Endodermal cell (in vitro differentiated cells): ENCODE measurements at regions not wholly inside any gene's neighbourhood (a gene's known extent, or its start where the extent isn't known, plus 50 kb on each side); places are given as distances from the start of the nearest gene placed in this dataset.
A peak's percentile ranks its signal among the peaks of the same experiment; 100 is the strongest.
"Not testable (repeated sequence)": the region's sequence is repeated elsewhere in the genome, so short reads cannot be mapped to it uniquely, and the experiment has no call there.

Experiments
- DNase-seq: peaks from one replicate; pipeline ENCODE4 v3.0.0-alpha.2; 2017
- H3K27ac ChIP-seq: 2 replicates; pipeline ENCODE4 v1.5.1; 2013; ENCODE audit warnings: mild to moderate bottlenecking, low read depth, low read length, moderate library complexity
- H3K27me3 ChIP-seq: 2 replicates; pipeline ENCODE4 v1.6.1; 2013; ENCODE audit warnings: mild to moderate bottlenecking, low read length, moderate library complexity; ENCODE audit not compliant: insufficient read depth, control insufficient read depth, poor library complexity, severe bottlenecking
- H3K36me3 ChIP-seq: 2 replicates; pipeline ENCODE4 v1.7.0; 2013; ENCODE audit warnings: mild to moderate bottlenecking, low read length, moderate library complexity; ENCODE audit not compliant: control insufficient read depth, insufficient read depth
- H3K4me1 ChIP-seq: one replicate; pipeline ENCODE4 v1.7.0; 2013; ENCODE audit warnings: low read length; ENCODE audit not compliant: control insufficient read depth, insufficient read depth
- H3K4me3 ChIP-seq: 2 replicates; pipeline ENCODE4 v1.5.1; 2013; ENCODE audit warnings: mild to moderate bottlenecking, low read length, moderate library complexity
- H3K9ac ChIP-seq: 2 replicates; pipeline ENCODE4 v1.6.1; 2013; ENCODE audit warnings: mild to moderate bottlenecking, low read length, moderate library complexity; ENCODE audit not compliant: poor library complexity, severe bottlenecking; ENCODE audit errors: extremely low read depth
- H3K9me3 ChIP-seq: 2 replicates; pipeline ENCODE4 v1.6.1; 2013; ENCODE audit warnings: mild to moderate bottlenecking, low read length, moderate library complexity; ENCODE audit not compliant: control insufficient read depth
- H3K27ac Mint-ChIP-seq: 2 replicates; pipeline ENCODE4 v1.8.0; 2020; ENCODE audit warnings: mixed read lengths
- H3K27me3 Mint-ChIP-seq: 2 replicates; pipeline ENCODE4 v1.8.0; 2021; ENCODE audit warnings: mild to moderate bottlenecking, mixed read lengths; ENCODE audit not compliant: insufficient read depth
- H3K36me3 Mint-ChIP-seq: 2 replicates; pipeline ENCODE4 v1.8.0; 2020; ENCODE audit warnings: low read depth, mixed read lengths
- H3K4me1 Mint-ChIP-seq: 2 replicates; pipeline ENCODE4 v1.8.0; 2020; ENCODE audit warnings: mixed read lengths
- H3K4me3 Mint-ChIP-seq: 2 replicates; pipeline ENCODE4 v1.8.0; 2020; ENCODE audit warnings: mild to moderate bottlenecking, moderate library complexity, mixed read lengths
- H3K9me3 Mint-ChIP-seq: 2 replicates; pipeline ENCODE4 v1.8.0; 2020; ENCODE audit warnings: mild to moderate bottlenecking, mixed read lengths
- WGBS, 2 experiments: methylation state at CpG; one replicate each; pipeline versions ENCODE4 v1.1.5 to v1.1.7; 2013; ENCODE audit warnings: missing lambda C conversion rate in 2 of 2, mixed read lengths in 1 of 2; ENCODE audit not compliant: insufficient coverage in 1 of 2, insufficient read length in 1 of 2; 5-methylcytosine and 5-hydroxymethylcytosine counted together

DNA sequence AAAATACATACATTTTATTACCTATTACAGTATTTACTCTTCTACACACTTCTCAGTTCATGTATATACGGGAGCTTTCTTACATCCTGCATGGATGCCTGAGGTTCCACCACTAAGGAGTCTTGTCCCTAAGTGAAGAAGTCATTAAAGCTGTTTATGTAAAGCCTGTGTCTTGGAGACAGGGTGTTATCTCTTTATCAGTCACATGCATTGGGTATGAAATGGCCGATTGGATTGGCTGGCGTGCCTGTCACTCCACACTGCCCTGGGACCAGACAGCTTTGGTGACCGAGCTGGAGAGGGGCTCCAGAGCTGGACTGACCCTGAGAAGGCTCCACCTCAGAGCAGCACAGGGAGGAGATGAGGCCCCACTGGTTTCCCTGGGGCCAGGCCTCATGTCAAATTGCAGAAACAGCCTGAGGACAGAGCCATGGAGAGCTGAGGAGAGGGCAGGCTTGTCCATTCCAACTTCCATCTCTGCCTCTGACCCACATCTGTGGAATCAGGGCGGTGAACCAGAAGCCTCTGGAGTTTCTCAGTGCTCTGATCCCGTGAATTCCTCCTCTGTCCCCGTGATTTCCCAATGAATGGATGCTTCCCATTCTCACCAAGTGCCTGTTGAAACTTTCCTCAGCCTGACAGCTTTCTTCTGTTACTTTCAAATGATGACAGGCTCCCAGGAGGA lies 628.8 kb downstream of the PRIM2 start:
- H3K36me3 ChIP-seq, DNase-seq, H3K4me3 Mint-ChIP-seq, H3K9ac ChIP-seq, H3K4me1 ChIP-seq, H3K27me3 Mint-ChIP-seq, H3K27ac Mint-ChIP-seq, H3K27ac ChIP-seq, H3K4me3 ChIP-seq, H3K9me3 ChIP-seq, H3K27me3 ChIP-seq, H3K4me1 Mint-ChIP-seq: not testable (repeated sequence)
- Mint-ChIP-seq H3K9me3 (peaks cover 23% of the 10 kb centered on the region), H3K36me3 (peaks cover 23% of the 10 kb centered on the region)
- WGBS, 2 experiments: 70 to 76% methylated on average over 2 to 7 of the region's 7 CpGs

DNA sequence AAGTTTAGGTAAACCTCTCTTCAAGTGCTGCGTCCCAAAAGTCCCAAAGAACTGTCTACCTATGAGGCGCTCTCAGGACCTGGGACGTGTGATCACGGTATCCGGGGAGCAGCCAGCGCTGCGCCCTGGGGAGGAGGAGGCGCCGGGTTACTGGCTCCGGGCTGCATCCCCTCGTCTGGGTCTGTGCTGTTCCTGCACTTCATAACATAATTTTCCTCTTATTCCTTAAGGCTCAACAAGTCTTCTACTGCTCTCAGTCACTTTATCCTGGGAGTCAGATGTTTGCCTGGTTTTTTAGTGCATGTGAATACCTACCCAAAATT lies 629.3 kb downstream of the PRIM2 start:
- H3K4me1 Mint-ChIP-seq, H3K36me3 ChIP-seq, H3K9me3 ChIP-seq, H3K4me1 ChIP-seq, H3K27me3 ChIP-seq, H3K4me3 Mint-ChIP-seq, H3K27me3 Mint-ChIP-seq, H3K27ac Mint-ChIP-seq, H3K4me3 ChIP-seq, H3K9ac ChIP-seq, H3K27ac ChIP-seq, DNase-seq: not testable (repeated sequence)
- peaks cover 27% of the 10 kb centered on the region for H3K9me3 Mint-ChIP-seq
- WGBS, 2 experiments: 93 to 100% methylated on average over 3 to 8 of the region's 11 CpGs
- peaks cover 23% of the 10 kb centered on the region for H3K36me3 Mint-ChIP-seq

- H3K4me1 ChIP-seq, H3K27me3 Mint-ChIP-seq, H3K27me3 ChIP-seq, H3K4me3 ChIP-seq, H3K36me3 ChIP-seq, H3K4me3 Mint-ChIP-seq, H3K9ac ChIP-seq, H3K27ac ChIP-seq, H3K27ac Mint-ChIP-seq, H3K9me3 ChIP-seq, H3K4me1 Mint-ChIP-seq: not testable (repeated sequence)
- Mint-ChIP-seq H3K9me3 (peaks cover 30% of the 10 kb centered on the region), H3K36me3 (peaks cover 23% of the 10 kb centered on the region)
- peak; percentile 43 for DNase-seq
- 80 to 83% methylated on average over 1 of the region's 2 CpGs for WGBS, 2 experiments
These were observed 631.1 kb downstream of the PRIM2 start for GRCh38 chr6:57948481-57948880.

GRCh38 chr6:57950430-57950829 lies 633.0 kb downstream of the PRIM2 start:
- H3K4me3 Mint-ChIP-seq, H3K27ac Mint-ChIP-seq, H3K27ac ChIP-seq, H3K27me3 ChIP-seq, H3K27me3 Mint-ChIP-seq, H3K4me1 Mint-ChIP-seq, DNase-seq, H3K9me3 ChIP-seq, H3K4me1 ChIP-seq, H3K9ac ChIP-seq, H3K4me3 ChIP-seq, H3K36me3 ChIP-seq: not testable (repeated sequence)
- peaks cover 30% of the 10 kb centered on the region for H3K9me3 Mint-ChIP-seq
- 65 to 67% methylated on average over 1 to 4 of the region's 4 CpGs for WGBS, 2 experiments
- H3K36me3 Mint-ChIP-seq: peaks cover 25% of the 10 kb centered on the region

GRCh38 chr6:57966757-57967156 lies 649.3 kb downstream of the PRIM2 start:
- H3K4me1 Mint-ChIP-seq, H3K9ac ChIP-seq, H3K27ac Mint-ChIP-seq, H3K36me3 ChIP-seq, H3K36me3 Mint-ChIP-seq, H3K27me3 Mint-ChIP-seq, H3K9me3 ChIP-seq, H3K4me3 ChIP-seq, DNase-seq, H3K27ac ChIP-seq, H3K4me3 Mint-ChIP-seq, H3K4me1 ChIP-seq, H3K27me3 ChIP-seq: not testable (repeated sequence)
- H3K9me3 Mint-ChIP-seq: peaks cover 39% of the 10 kb centered on the region

GRCh38 chr6:57971956-57972355 lies 654.5 kb downstream of the PRIM2 start:
- not testable (repeated sequence) for H3K27ac Mint-ChIP-seq, H3K4me3 Mint-ChIP-seq, H3K27me3 Mint-ChIP-seq, H3K27me3 ChIP-seq, DNase-seq, H3K4me1 Mint-ChIP-seq, H3K27ac ChIP-seq, H3K9me3 ChIP-seq, H3K4me1 ChIP-seq, H3K4me3 ChIP-seq, H3K9ac ChIP-seq, H3K36me3 ChIP-seq, H3K36me3 Mint-ChIP-seq
- WGBS, 2 experiments: 94 to 100% methylated on average over 1 to 4 of the region's 4 CpGs
- H3K9me3 Mint-ChIP-seq: peaks cover 56% of the 10 kb centered on the region
